ENCODE measurements at regions not wholly inside any gene's neighbourhood (a gene's known extent, or its start where the extent isn't known, plus 50 kb on each side); places are given as distances from the start of the nearest gene placed in this dataset.

- TF ChIP-seq EZH2 (IDR thresholded peaks at IDR 0.05; ENCODE audit: borderline replicate concordance): no peak
- no peak for TF ChIP-seq EZH2phosphoT487 (IDR thresholded peaks at IDR 0.05; ENCODE audit: low read depth, severe bottlenecking, unreplicated experiment)
- TF ChIP-seq CTCF (IDR thresholded peaks at IDR 0.05; ENCODE audit: poor library complexity): no peak
- Histone ChIP-seq H3K9me3 (ENCODE audit: low read depth) (no peaks in the 10 kb centered on the region), H4K20me1 (ENCODE audit: insufficient read depth, poor library complexity, severe bottlenecking) (no peaks in the 10 kb centered on the region), H3K9me2 (replicated peaks; ENCODE audit: insufficient read depth) (no peaks in the 10 kb centered on the region), H3K4me1 (ENCODE audit: insufficient read depth) (no peaks in the 10 kb centered on the region), H3K4me3 (no peak overlapping the region), H3K27ac (no peak overlapping the region), H3K36me3 (replicated peaks; ENCODE audit: insufficient read depth, low read depth) (no peaks in the 10 kb centered on the region), H3K4me2 (no peak overlapping the region), H3K79me2 (no peaks in the 10 kb centered on the region), H2AFZ (no peak overlapping the region), H3K27me3 (no peaks in the 10 kb centered on the region)
- DNase-seq (ENCODE audit: low spot score): no peak
- 89% methylated on average over 2 of the region's 2 CpGs for WGBS (ENCODE audit: low lambda C conversion rate, missing lambda C conversion rate)
These were observed 684.9 kb upstream of the CELF2 start for GRCh38 chr10:10332786-10333185.

GRCh38 chr10:10333622-10334021 is 684.0 kb upstream of the CELF2 start:
- Histone ChIP-seq H3K4me1 (ENCODE audit: insufficient read depth) (no peaks in the 10 kb centered on the region), H3K36me3 (replicated peaks; ENCODE audit: insufficient read depth, low read depth) (no peaks in the 10 kb centered on the region), H3K9me2 (replicated peaks; ENCODE audit: insufficient read depth) (no peaks in the 10 kb centered on the region), H3K9me3 (ENCODE audit: low read depth) (no peaks in the 10 kb centered on the region), H4K20me1 (ENCODE audit: insufficient read depth, poor library complexity, severe bottlenecking) (no peaks in the 10 kb centered on the region), H2AFZ (no peak overlapping the region), H3K79me2 (no peaks in the 10 kb centered on the region), H3K27ac (no peak overlapping the region), H3K27me3 (no peaks in the 10 kb centered on the region), H3K4me3 (no peak overlapping the region), H3K4me2 (no peak overlapping the region)
- 95% methylated on average over 4 of the region's 4 CpGs for WGBS (ENCODE audit: low lambda C conversion rate, missing lambda C conversion rate)
- DNase-seq (ENCODE audit: low spot score): no peak
- TF ChIP-seq EZH2phosphoT487 (IDR thresholded peaks at IDR 0.05; ENCODE audit: low read depth, severe bottlenecking, unreplicated experiment) (no peak), CTCF (IDR thresholded peaks at IDR 0.05; ENCODE audit: poor library complexity) (no peak), EZH2 (IDR thresholded peaks at IDR 0.05; ENCODE audit: borderline replicate concordance) (no peak)

GRCh38 chr10:10338339-10338738 is 679.3 kb upstream of the CELF2 start:
- Histone ChIP-seq H2AFZ (no peak overlapping the region), H3K4me2 (no peak overlapping the region), H4K20me1 (ENCODE audit: insufficient read depth, poor library complexity, severe bottlenecking) (no peaks in the 10 kb centered on the region), H3K4me3 (no peak overlapping the region), H3K9me3 (ENCODE audit: low read depth) (no peaks in the 10 kb centered on the region), H3K4me1 (ENCODE audit: insufficient read depth) (no peaks in the 10 kb centered on the region), H3K27ac (no peak overlapping the region), H3K79me2 (no peaks in the 10 kb centered on the region), H3K36me3 (replicated peaks; ENCODE audit: insufficient read depth, low read depth) (no peaks in the 10 kb centered on the region), H3K27me3 (no peaks in the 10 kb centered on the region), H3K9me2 (replicated peaks; ENCODE audit: insufficient read depth) (no peaks in the 10 kb centered on the region)
- TF ChIP-seq EZH2 (IDR thresholded peaks at IDR 0.05; ENCODE audit: borderline replicate concordance): no peak
- no peak for TF ChIP-seq EZH2phosphoT487 (IDR thresholded peaks at IDR 0.05; ENCODE audit: low read depth, severe bottlenecking, unreplicated experiment)
- DNase-seq (ENCODE audit: low spot score): no peak
- WGBS (ENCODE audit: low lambda C conversion rate, missing lambda C conversion rate): 87% methylated on average over 5 of the region's 5 CpGs

- Histone ChIP-seq H3K27me3 (no peaks in the 10 kb centered on the region), H3K9me2 (replicated peaks; ENCODE audit: insufficient read depth) (no peaks in the 10 kb centered on the region), H3K9me3 (ENCODE audit: low read depth) (no peaks in the 10 kb centered on the region), H3K36me3 (replicated peaks; ENCODE audit: insufficient read depth, low read depth) (no peaks in the 10 kb centered on the region), H3K4me3 (no peak overlapping the region), H3K4me2 (no peak overlapping the region), H3K27ac (no peak overlapping the region), H2AFZ (no peak overlapping the region), H3K79me2 (no peaks in the 10 kb centered on the region), H4K20me1 (ENCODE audit: insufficient read depth, poor library complexity, severe bottlenecking) (no peaks in the 10 kb centered on the region), H3K4me1 (ENCODE audit: insufficient read depth) (no peaks in the 10 kb centered on the region)
- DNase-seq (ENCODE audit: low spot score): no peak
- TF ChIP-seq CTCF (IDR thresholded peaks at IDR 0.05; ENCODE audit: poor library complexity) (no peak), EZH2 (IDR thresholded peaks at IDR 0.05; ENCODE audit: borderline replicate concordance) (no peak), EZH2phosphoT487 (IDR thresholded peaks at IDR 0.05; ENCODE audit: low read depth, severe bottlenecking, unreplicated experiment) (no peak)
- WGBS (ENCODE audit: low lambda C conversion rate, missing lambda C conversion rate): 64% methylated on average over 8 of the region's 8 CpGs
These were observed 671.1 kb upstream of the CELF2 start for GRCh38 chr10:10346390-10347150.
